HepG2 (cell line): ENCODE measurements at regions not wholly inside any gene's neighbourhood (a gene's known extent, or its start where the extent isn't known, plus 50 kb on each side); places are given as distances from the start of the nearest gene placed in this dataset.
"Not testable (repeated sequence)": the region's sequence is repeated elsewhere in the genome, so short reads cannot be mapped to it uniquely, and the experiment has no call there.

Source experiments
- CHD2 ChIP-seq: IDR thresholded peaks from 2 replicates; pipeline ENCODE4 v1.6.1; 2011; ENCODE audit warnings: low read depth, low read length, improper control_type of control experiment
- ZNF263 ChIP-seq: sonication (generic); formaldehyde crosslinking; IDR thresholded peaks from 2 replicates; pipeline ENCODE4 v1.4.0; 2020; ENCODE audit warnings: missing genetic modification reagents

- TF ChIP-seq CHD2; ZNF263 (CRISPR knock-in tag): not testable (repeated sequence)
Measured at GRCh38 chrX:56494923-56495322, 68.5 kb upstream of the UBQLN2 start.
